ENCODE measurements at regions not wholly inside any gene's neighbourhood (a gene's known extent, or its start where the extent isn't known, plus 50 kb on each side); places are given as distances from the start of the nearest gene placed in this dataset.

DNA sequence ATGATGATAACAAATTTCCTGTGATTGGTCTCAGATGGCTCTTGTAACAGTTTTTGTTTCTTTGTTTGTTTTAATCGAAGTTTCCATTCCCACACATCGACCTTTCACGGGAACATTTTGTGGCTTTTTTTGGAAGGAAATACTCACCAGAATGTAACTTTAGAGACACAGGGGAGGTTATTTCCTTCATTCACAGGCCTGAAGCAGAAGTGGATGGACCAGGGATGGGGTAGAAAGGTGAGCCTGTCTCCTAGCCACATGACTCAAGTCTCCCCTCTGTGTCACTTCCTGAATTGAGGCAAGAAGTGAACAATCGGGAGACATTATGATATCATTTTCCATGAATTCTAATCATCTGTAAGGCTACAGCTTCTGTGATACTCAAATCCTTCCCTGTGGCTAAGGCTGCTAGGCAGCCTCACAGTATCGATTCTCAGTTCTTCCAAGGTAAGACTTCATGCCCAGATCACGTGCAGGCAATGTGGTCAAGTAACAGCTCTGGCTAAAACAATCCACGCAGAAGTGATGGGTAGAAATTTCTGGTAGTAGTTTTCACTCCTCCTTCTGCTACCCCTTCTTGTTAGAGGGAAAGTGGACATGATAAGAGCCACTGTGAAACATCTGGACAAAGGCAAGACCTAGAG lies 203.9 kb upstream of the NEBL start:
- Histone ChIP-seq H3K27ac (peak overlapping the region; percentile 31), H3K9me3 (no peaks in the 10 kb centered on the region), H3K36me3 (no peaks in the 10 kb centered on the region), H3K4me3 (no peak overlapping the region), H3K4me1 (no peaks in the 10 kb centered on the region), H3K27me3 (ENCODE audit: low read depth) (no peaks in the 10 kb centered on the region)
- DNase-seq: no peak
- ATAC-seq: no peak
- intact Hi-C loops (cut with DNase I): no loop called here
- TF ChIP-seq, protein P1, sequence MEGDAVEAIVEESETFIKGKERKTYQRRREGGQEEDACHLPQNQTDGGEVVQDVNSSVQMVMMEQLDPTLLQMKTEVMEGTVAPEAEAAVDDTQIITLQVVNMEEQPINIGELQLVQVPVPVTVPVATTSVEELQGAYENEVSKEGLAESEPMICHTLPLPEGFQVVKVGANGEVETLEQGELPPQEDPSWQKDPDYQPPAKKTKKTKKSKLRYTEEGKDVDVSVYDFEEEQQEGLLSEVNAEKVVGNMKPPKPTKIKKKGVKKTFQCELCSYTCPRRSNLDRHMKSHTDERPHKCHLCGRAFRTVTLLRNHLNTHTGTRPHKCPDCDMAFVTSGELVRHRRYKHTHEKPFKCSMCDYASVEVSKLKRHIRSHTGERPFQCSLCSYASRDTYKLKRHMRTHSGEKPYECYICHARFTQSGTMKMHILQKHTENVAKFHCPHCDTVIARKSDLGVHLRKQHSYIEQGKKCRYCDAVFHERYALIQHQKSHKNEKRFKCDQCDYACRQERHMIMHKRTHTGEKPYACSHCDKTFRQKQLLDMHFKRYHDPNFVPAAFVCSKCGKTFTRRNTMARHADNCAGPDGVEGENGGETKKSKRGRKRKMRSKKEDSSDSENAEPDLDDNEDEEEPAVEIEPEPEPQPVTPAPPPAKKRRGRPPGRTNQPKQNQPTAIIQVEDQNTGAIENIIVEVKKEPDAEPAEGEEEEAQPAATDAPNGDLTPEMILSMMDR (IDR thresholded peaks at IDR 0.05): no peak

DNA sequence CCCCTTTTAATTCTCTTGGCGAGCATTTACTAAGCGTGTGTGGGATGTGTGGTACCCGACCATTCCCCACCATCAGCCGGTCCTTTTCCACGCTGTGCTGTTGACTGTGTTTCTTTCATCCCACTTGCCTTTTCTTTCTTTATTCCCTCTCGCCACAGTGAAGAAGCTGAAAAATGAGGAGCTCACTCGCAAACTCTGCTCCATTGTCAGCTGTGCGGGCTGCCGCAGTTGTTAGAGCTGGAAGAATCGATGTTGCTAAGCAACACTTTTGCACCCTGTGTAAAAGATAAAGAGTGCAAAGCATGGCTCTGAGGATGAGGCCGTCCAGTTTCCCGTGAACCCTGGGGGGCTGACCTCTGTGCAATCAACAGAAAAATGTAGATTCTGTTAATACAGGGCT lies 203.1 kb upstream of the NEBL start:
- H3K4me1 ChIP-seq: no peaks in the 10 kb centered on the region
- H3K4me3 ChIP-seq: no peak overlapping the region
- H3K36me3 ChIP-seq: no peaks in the 10 kb centered on the region
- H3K9me3 ChIP-seq: no peaks in the 10 kb centered on the region
- DNase-seq (no peak), ATAC-seq (no peak)
- intact Hi-C loops (cut with DNase I): no loop called here
- H3K27me3 ChIP-seq (ENCODE audit: low read depth): no peaks in the 10 kb centered on the region
- TF ChIP-seq, protein P1 (IDR thresholded peaks at IDR 0.05): no peak
- H3K27ac ChIP-seq: no peak overlapping the region

DNA sequence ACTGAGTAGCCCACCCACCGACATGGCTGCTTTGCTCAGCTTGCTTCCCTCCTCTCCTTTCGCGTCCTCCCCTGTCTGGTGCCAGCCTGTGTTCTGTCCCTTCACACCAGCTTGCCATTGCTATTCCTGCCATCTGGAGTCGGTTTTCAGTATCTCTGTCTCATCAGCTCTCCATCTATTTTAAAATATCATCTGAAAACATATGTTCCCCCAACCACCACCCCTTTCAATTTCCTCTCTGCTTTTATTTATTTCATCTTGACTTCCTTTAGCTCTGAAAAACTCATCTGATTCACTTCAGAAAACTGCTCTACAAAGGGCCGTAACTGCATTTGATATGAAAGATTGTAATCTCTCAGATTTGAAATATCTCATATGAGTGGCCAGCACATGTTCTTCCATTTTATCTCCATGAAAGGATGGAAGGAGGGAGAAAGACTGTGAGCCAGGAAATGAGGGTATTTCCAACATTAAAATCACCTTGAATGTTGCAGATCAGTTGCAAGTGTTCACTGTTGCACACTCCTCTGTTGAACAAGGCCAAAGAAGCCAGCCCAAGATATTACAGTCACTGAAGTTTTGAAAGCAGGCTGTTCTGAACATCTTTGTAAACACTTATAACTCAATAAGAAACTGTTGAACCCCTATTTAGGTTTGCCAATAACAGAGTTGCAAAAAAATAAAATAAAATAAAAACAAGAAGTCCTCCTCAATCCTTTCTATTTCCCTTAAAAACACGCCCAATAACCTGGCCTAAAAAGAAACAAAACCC lies 202.4 kb upstream of the NEBL start:
- intact Hi-C loops (cut with DNase I): no loop called here
- DNase-seq (no peak), ATAC-seq (no peak)
- TF ChIP-seq, protein P1 (IDR thresholded peaks at IDR 0.05): no peak
- H3K9me3 ChIP-seq: no peaks in the 10 kb centered on the region
- no peaks in the 10 kb centered on the region for H3K36me3 ChIP-seq
- no peak overlapping the region for H3K4me3 ChIP-seq
- H3K27ac ChIP-seq: peak overlapping the region; percentile 26
- no peaks in the 10 kb centered on the region for H3K27me3 ChIP-seq (ENCODE audit: low read depth)
- H3K4me1 ChIP-seq: no peaks in the 10 kb centered on the region

DNA sequence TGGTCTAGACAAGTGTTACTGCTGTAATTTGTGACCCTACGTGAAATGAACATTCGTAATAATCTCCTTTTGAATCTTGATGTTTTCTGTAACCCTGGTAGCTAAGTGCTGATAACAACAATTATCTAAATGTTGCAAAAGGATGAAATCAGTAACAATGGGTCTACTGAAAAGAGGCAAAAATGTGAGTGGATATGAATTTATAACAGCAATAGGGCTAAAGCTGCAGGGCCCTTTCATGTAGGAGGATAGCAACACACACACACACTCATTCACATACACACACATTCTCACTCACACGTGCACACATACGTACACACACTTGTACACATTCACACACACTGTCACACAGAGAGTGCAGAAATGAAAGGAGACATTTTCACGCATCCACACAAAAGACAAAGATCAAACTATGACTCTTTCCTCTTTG lies 200.8 kb upstream of the NEBL start:
- ATAC-seq (no peak), DNase-seq (no peak)
- Histone ChIP-seq H3K27me3 (ENCODE audit: low read depth) (no peaks in the 10 kb centered on the region), H3K27ac (no peak overlapping the region), H3K36me3 (no peaks in the 10 kb centered on the region), H3K4me3 (no peak overlapping the region), H3K9me3 (no peaks in the 10 kb centered on the region), H3K4me1 (no peaks in the 10 kb centered on the region)
- TF ChIP-seq, protein P1 (IDR thresholded peaks at IDR 0.05): no peak
- intact Hi-C loops (cut with DNase I): no loop called here

DNA sequence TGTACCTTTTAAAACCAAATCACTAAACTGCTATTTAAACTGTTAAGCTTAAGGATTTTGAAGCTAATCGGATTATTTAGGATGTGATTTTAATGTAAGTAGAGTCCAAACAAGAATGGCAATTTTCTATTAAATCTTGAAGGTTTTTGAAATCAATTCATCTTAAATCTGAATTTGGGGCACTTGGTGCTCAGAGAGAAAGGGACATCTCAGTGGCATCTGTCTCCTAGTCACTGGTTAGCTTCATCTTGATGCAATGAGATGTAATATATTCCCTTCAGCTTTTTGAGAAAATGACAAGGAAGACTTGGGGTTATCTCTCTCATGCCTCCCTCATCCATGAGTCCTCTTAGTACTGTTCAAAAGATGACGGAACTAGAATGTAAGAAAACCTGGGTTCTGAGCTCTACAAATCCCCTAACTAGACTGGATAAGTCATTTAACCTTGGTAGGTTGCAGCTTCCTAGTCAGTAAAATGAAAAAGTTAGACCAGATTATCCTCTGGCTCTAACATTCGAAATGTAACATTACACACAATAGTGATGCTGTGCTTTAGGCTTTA lies 198.5 kb upstream of the NEBL start:
- Histone ChIP-seq H3K9me3 (no peaks in the 10 kb centered on the region), H3K4me1 (no peaks in the 10 kb centered on the region), H3K27me3 (ENCODE audit: low read depth) (no peaks in the 10 kb centered on the region), H3K4me3 (no peak overlapping the region), H3K36me3 (no peaks in the 10 kb centered on the region), H3K27ac (no peak overlapping the region)
- intact Hi-C loops (cut with DNase I): no loop called here
- no peak for DNase-seq
- ATAC-seq: no peak
- TF ChIP-seq, protein P1 (IDR thresholded peaks at IDR 0.05): no peak

All from lower lobe of right lung (tissue), 2 donors.